T-helper 1 cell treated with Interleukin-12 subunit alpha and Interleukin-12 subunit beta and Interleukin-4 antibody, amounts not matched to agents 30 ng/mL and 1 ng/mL, for 36 hours (primary cell): ENCODE measurements at regions not wholly inside any gene's neighbourhood (a gene's known extent, or its start where the extent isn't known, plus 50 kb on each side); places are given as distances from the start of the nearest gene placed in this dataset.
"Not testable (repeated sequence)": the region's sequence is repeated elsewhere in the genome, so short reads cannot be mapped to it uniquely, and the experiment has no call there.

Experiments used
- intact Hi-C: fragments of 100-400 bp; cut with micrococcal nuclease; formaldehyde crosslinking; loops from one replicate; pipeline ENCODE4 v1.15.1; 2024

- intact Hi-C loops = no loop called here
Observed at GRCh38 chr6:141117874-141118273, 1014.9 kb upstream of the GJE1 start.

GRCh38 chr6:141110481-141110880 lies 1022.2 kb upstream of the GJE1 start:
- intact Hi-C loops = no loop called here

GRCh38 chr6:141107591-141108160 lies 1025.0 kb upstream of the GJE1 start:
- intact Hi-C loops = no loop called here

GRCh38 chr6:141105481-141105880 lies 1027.2 kb upstream of the GJE1 start:
- intact Hi-C loops = no loop called here

- intact Hi-C loops = no loop called here
Observed at GRCh38 chr6:141103246-141103645, 1029.5 kb upstream of the GJE1 start.

- intact Hi-C loops = no loop called here
Observed at GRCh38 chr6:141097471-141097870, 1035.3 kb upstream of the GJE1 start.

- intact Hi-C loops = no loop called here
Observed at GRCh38 chr6:141095308-141095707, 1037.4 kb upstream of the GJE1 start.

GRCh38 chr6:141088171-141088570 lies 1044.6 kb upstream of the GJE1 start:
- intact Hi-C loops = no loop called here

GRCh38 chr6:141077355-141078333 lies 1055.1 kb upstream of the GJE1 start:
- intact Hi-C loops = no loop called here

- intact Hi-C loops = no loop called here
Observed at GRCh38 chr6:141057761-141058160, 1075.0 kb upstream of the GJE1 start.

- intact Hi-C loops = no loop called here
Observed at GRCh38 chr6:141056945-141057625, 1075.6 kb upstream of the GJE1 start.

- intact Hi-C loops = no loop called here
Observed at GRCh38 chr6:141050471-141050870, 1082.3 kb upstream of the GJE1 start.

GRCh38 chr6:141048451-141048850 lies 1084.3 kb upstream of the GJE1 start:
- intact Hi-C loops = no loop called here

- intact Hi-C loops = not testable (repeated sequence)
Observed at GRCh38 chr6:141046496-141046895, 1086.2 kb upstream of the GJE1 start.

GRCh38 chr6:141041596-141042087 lies 1091.1 kb upstream of the GJE1 start:
- intact Hi-C loops = no loop called here

GRCh38 chr6:141035312-141036200 lies 1097.2 kb upstream of the GJE1 start:
- intact Hi-C loops = loop anchor here (10.0 kb wide), 1 partner anchor 529 kb away; no protein-coding TSS in a partner anchor

GRCh38 chr6:141033101-141033500 lies 1099.6 kb upstream of the GJE1 start:
- intact Hi-C loops = loop anchor here (1.0 to 10.0 kb wide), 2 partner anchors 31 to 532 kb away; no protein-coding TSS in a partner anchor

- intact Hi-C loops = loop anchor here (10.0 kb wide), 1 partner anchor 535 kb away; no protein-coding TSS in a partner anchor
Observed at GRCh38 chr6:141029908-141030307, 1102.8 kb upstream of the GJE1 start.

GRCh38 chr6:141028791-141029280 lies 1103.9 kb upstream of the GJE1 start:
- intact Hi-C loops = no loop called here

GRCh38 chr6:141026504-141026903 lies 1106.2 kb upstream of the GJE1 start:
- intact Hi-C loops = no loop called here
